ENCODE measurements at regions not wholly inside any gene's neighbourhood (a gene's known extent, or its start where the extent isn't known, plus 50 kb on each side); places are given as distances from the start of the nearest gene placed in this dataset.

DNA sequence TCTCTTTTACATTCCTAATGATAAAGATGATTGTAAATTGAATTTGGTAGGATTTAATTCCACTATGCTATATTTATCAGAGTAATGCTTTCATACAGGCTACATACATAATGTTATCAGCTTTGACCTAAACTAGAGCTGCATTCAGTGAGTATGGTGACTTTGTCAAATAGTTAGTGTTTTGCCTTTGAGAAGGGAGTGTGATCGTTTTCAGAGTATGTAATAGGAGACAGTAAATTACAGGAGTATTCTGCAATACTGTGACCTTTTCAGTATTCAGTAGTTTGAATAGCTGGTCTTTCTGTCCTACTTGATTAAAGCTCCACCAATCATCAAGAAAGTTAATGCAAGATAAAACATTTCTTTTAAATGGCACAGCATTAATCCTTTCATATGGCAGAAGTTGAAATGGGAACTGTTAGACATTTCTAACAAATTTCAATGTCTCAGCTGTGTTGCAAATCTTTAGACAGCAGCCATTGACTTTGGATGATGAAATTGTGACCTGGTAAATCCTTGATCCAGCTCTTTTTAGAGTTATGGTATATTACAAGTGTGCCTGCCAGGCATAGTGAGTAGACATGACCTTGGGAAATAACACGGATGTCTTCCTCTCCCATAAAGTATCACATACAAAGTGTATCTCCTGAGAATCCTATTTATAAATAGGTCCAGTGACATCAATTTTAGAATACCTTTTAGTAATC, 455.3 kb downstream of the KCTD8 start:
- TF ChIP-seq, protein P1, sequence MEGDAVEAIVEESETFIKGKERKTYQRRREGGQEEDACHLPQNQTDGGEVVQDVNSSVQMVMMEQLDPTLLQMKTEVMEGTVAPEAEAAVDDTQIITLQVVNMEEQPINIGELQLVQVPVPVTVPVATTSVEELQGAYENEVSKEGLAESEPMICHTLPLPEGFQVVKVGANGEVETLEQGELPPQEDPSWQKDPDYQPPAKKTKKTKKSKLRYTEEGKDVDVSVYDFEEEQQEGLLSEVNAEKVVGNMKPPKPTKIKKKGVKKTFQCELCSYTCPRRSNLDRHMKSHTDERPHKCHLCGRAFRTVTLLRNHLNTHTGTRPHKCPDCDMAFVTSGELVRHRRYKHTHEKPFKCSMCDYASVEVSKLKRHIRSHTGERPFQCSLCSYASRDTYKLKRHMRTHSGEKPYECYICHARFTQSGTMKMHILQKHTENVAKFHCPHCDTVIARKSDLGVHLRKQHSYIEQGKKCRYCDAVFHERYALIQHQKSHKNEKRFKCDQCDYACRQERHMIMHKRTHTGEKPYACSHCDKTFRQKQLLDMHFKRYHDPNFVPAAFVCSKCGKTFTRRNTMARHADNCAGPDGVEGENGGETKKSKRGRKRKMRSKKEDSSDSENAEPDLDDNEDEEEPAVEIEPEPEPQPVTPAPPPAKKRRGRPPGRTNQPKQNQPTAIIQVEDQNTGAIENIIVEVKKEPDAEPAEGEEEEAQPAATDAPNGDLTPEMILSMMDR (IDR thresholded peaks at IDR 0.05): no peak
- TF ChIP-seq POLR2A (IDR thresholded peaks at IDR 0.05): no peak
